RCC 7860 (cell line): ENCODE measurements at regions not wholly inside any gene's neighbourhood (a gene's known extent, or its start where the extent isn't known, plus 50 kb on each side); places are given as distances from the start of the nearest gene placed in this dataset.
A peak's percentile ranks its signal among the peaks of the same experiment; 100 is the strongest.
"Not testable (repeated sequence)": the region's sequence is repeated elsewhere in the genome, so short reads cannot be mapped to it uniquely, and the experiment has no call there.

Experiments used
- DNase-seq: peaks from one replicate; pipeline ENCODE4 v3.0.0-alpha.2; 2015; ENCODE audit warnings: low spot score
- FAIRE-seq: peaks from 2 replicates; lab custom pipeline; 2012; peaks lifted over from hg19 to GRCh38; lab: Jason Lieb, UNC

- no peak for FAIRE-seq
Measured at GRCh38 chr1:121443001-121443540, 258.3 kb downstream of the SRGAP2C start.

GRCh38 chr1:121444096-121444495 lies 259.3 kb downstream of the SRGAP2C start:
- no peak for DNase-seq
- FAIRE-seq = no peak

More at GRCh38 chr1:121443001-121443540, 258.3 kb downstream of the SRGAP2C start:
- no peak for DNase-seq

GRCh38 chr1:121445679-121446078 lies 260.9 kb downstream of the SRGAP2C start:
- DNase-seq (no peak), FAIRE-seq (no peak)

GRCh38 chr1:121447280-121447923 lies 262.6 kb downstream of the SRGAP2C start:
- peak; percentile 44 for FAIRE-seq
- DNase-seq = not testable (repeated sequence)

- DNase-seq, FAIRE-seq: not testable (repeated sequence)
Measured at GRCh38 chr1:121448064-121448463, 263.3 kb downstream of the SRGAP2C start.

GRCh38 chr1:121448851-121449250 lies 264.1 kb downstream of the SRGAP2C start:
- FAIRE-seq = no peak

GRCh38 chr1:121452484-121452883 lies 267.7 kb downstream of the SRGAP2C start:
- FAIRE-seq (no peak), DNase-seq (no peak)

More at GRCh38 chr1:121448851-121449250, 264.1 kb downstream of the SRGAP2C start:
- no peak for DNase-seq

GRCh38 chr1:121458291-121459048 lies 273.7 kb downstream of the SRGAP2C start:
- FAIRE-seq (no peak), DNase-seq (no peak)

GRCh38 chr1:121459235-121459634 lies 274.5 kb downstream of the SRGAP2C start:
- DNase-seq = no peak
- FAIRE-seq = no peak

GRCh38 chr1:121469395-121469794 lies 284.6 kb downstream of the SRGAP2C start:
- DNase-seq, FAIRE-seq: not testable (repeated sequence)

GRCh38 chr1:121470401-121470800 lies 285.6 kb downstream of the SRGAP2C start:
- not testable (repeated sequence) for DNase-seq, FAIRE-seq

- FAIRE-seq (no peak), DNase-seq (no peak)
Measured at GRCh38 chr1:121471523-121471922, 286.7 kb downstream of the SRGAP2C start.

- FAIRE-seq = no peak
Measured at GRCh38 chr1:121472017-121472416, 287.2 kb downstream of the SRGAP2C start.

GRCh38 chr1:121483234-121483633 lies 298.5 kb downstream of the SRGAP2C start:
- no peak for FAIRE-seq
- DNase-seq = no peak

More at GRCh38 chr1:121472017-121472416, 287.2 kb downstream of the SRGAP2C start:
- no peak for DNase-seq

- DNase-seq = no peak
Measured at GRCh38 chr1:121483961-121484424, 299.2 kb downstream of the SRGAP2C start.

GRCh38 chr1:121494796-121495195 lies 310.0 kb downstream of the SRGAP2C start:
- DNase-seq, FAIRE-seq: not testable (repeated sequence)

More at GRCh38 chr1:121483961-121484424, 299.2 kb downstream of the SRGAP2C start:
- FAIRE-seq = no peak

GRCh38 chr1:121511455-121511854 lies 326.7 kb downstream of the SRGAP2C start:
- not testable (repeated sequence) for FAIRE-seq, DNase-seq

- not testable (repeated sequence) for FAIRE-seq, DNase-seq
Measured at GRCh38 chr1:121511876-121512275, 327.1 kb downstream of the SRGAP2C start.

- FAIRE-seq (no peak), DNase-seq (no peak)
Measured at GRCh38 chr1:121515235-121515634, 330.5 kb downstream of the SRGAP2C start.

- FAIRE-seq = no peak
- DNase-seq = no peak
Measured at GRCh38 chr1:121516234-121516967, 331.6 kb downstream of the SRGAP2C start.
